ENCODE measurements at regions not wholly inside any gene's neighbourhood (a gene's known extent, or its start where the extent isn't known, plus 50 kb on each side); places are given as distances from the start of the nearest gene placed in this dataset.

GRCh38 chr12:67026487-67027246 is 242.5 kb upstream of the CAND1 start:
- no TSS peak for BruUV-seq (replicated peaks)
- ATAC-seq: no peak
- intact Hi-C loops (cut with micrococcal nuclease; ENCODE audit: unreplicated experiment): loop anchor here (5.0 kb wide), 1 partner anchor 196 kb away; no protein-coding TSS in a partner anchor
- H3K9me3 ChIP-seq (ENCODE audit: control insufficient read depth, insufficient read depth, low read depth, low read length): no peaks in the 10 kb centered on the region
- H3K27me3 ChIP-seq (ENCODE audit: control insufficient read depth, insufficient read depth, low read length): no peaks in the 10 kb centered on the region; the same call in 1 of the 2 replicates
- ChIA-PET POLR2A (no interaction called here), CTCF (no interaction called here)
- no peak for DNase-seq (ENCODE audit: low read depth, low spot score)
- in situ Hi-C loops (cut with HindIII; ENCODE audit: low pct_unique_long_range_greater_than_20kb, low sequenced_read_pairs): no loop called here
- no peak overlapping the region for H3K27ac ChIP-seq (ENCODE audit: low read length)
- no peaks in the 10 kb centered on the region for H3K4me1 ChIP-seq (ENCODE audit: control insufficient read depth, insufficient read depth, low read length)
- TF ChIP-seq POLR2AphosphoS5 (IDR thresholded peaks at IDR 0.05; ENCODE audit: low read depth, low read length) (no peak), REST (IDR thresholded peaks at IDR 0.05; ENCODE audit: insufficient read depth in 1 of 2, low read depth in 2 of 2, low read length in 1 of 2) (no peak), TCF7L2 (IDR thresholded peaks at IDR 0.05; ENCODE audit: low read depth, low read length) (no peak), CTCF (IDR thresholded peaks at IDR 0.05) (no peak), SIN3A (IDR thresholded peaks at IDR 0.05; ENCODE audit: borderline replicate concordance, insufficient read depth, low read depth, low read length) (no peak)
- H3K36me3 ChIP-seq (ENCODE audit: control insufficient read depth, insufficient read depth, low read length): no peaks in the 10 kb centered on the region
- H3K4me3 ChIP-seq (ENCODE audit: low read depth in 2 of 2, low read length in 2 of 2): no peak overlapping the region

GRCh38 chr12:67028529-67028928 is 240.6 kb upstream of the CAND1 start:
- in situ Hi-C loops (cut with HindIII; ENCODE audit: low pct_unique_long_range_greater_than_20kb, low sequenced_read_pairs) (no loop called here), intact Hi-C loops (cut with micrococcal nuclease; ENCODE audit: unreplicated experiment) (loop anchor here (5.0 kb wide), 1 partner anchor 194 kb away; no protein-coding TSS in a partner anchor)
- Histone ChIP-seq H3K9me3 (ENCODE audit: control insufficient read depth, insufficient read depth, low read depth, low read length) (no peaks in the 10 kb centered on the region), H3K27me3 (ENCODE audit: control insufficient read depth, insufficient read depth, low read length) (no peaks in the 10 kb centered on the region; the same call in 1 of the 2 replicates), H3K4me3 (ENCODE audit: low read depth in 2 of 2, low read length in 2 of 2) (no peak overlapping the region), H3K4me1 (ENCODE audit: control insufficient read depth, insufficient read depth, low read length) (no peaks in the 10 kb centered on the region), H3K27ac (ENCODE audit: low read length) (no peak overlapping the region), H3K36me3 (ENCODE audit: control insufficient read depth, insufficient read depth, low read length) (no peaks in the 10 kb centered on the region)
- POLR2A ChIA-PET: no interaction called here
- CTCF ChIA-PET: no interaction called here
- DNase-seq (ENCODE audit: low read depth, low spot score) (no peak), ATAC-seq (no peak)
- BruUV-seq (replicated peaks): no TSS peak
- no peak for TF ChIP-seq TCF7L2 (IDR thresholded peaks at IDR 0.05; ENCODE audit: low read depth, low read length)
- TF ChIP-seq CTCF (IDR thresholded peaks at IDR 0.05): no peak
- no peak for TF ChIP-seq REST (IDR thresholded peaks at IDR 0.05; ENCODE audit: insufficient read depth in 1 of 2, low read depth in 2 of 2, low read length in 1 of 2)
- TF ChIP-seq POLR2AphosphoS5 (IDR thresholded peaks at IDR 0.05; ENCODE audit: low read depth, low read length): no peak
- TF ChIP-seq SIN3A (IDR thresholded peaks at IDR 0.05; ENCODE audit: borderline replicate concordance, insufficient read depth, low read depth, low read length): no peak

Data from Panc1 (cell line).